Lower lobe of right lung (tissue), 2 donors: ENCODE measurements at regions not wholly inside any gene's neighbourhood (a gene's known extent, or its start where the extent isn't known, plus 50 kb on each side); places are given as distances from the start of the nearest gene placed in this dataset.

ENCODE experiments used
- ATAC-seq, 2 donors: fragments of 200-7000 bp; cut with Tn5 transposase; one replicate each; pipeline ENCODE4 v1.9.1; 2020 to 2022; ENCODE audit warnings: mild to moderate bottlenecking in 2 of 2, moderate library complexity in 2 of 2
- DNase-seq: peaks from one replicate; pipeline ENCODE4 v3.0.0-alpha.2; 2020
- H3K27ac ChIP-seq: fragments of 200-600 bp; one replicate; pipeline ENCODE4 v1.8.0; 2022
- H3K27me3 ChIP-seq: fragments of 200-600 bp; one replicate; pipeline ENCODE4 v1.8.0; 2022; ENCODE audit warnings: low read depth
- H3K36me3 ChIP-seq: fragments of 200-600 bp; one replicate; pipeline ENCODE4 v1.8.0; 2022; ENCODE audit warnings: mild to moderate bottlenecking
- H3K4me1 ChIP-seq: fragments of 200-600 bp; one replicate; pipeline ENCODE4 v1.8.0; 2022
- H3K4me3 ChIP-seq: fragments of 200-600 bp; one replicate; pipeline ENCODE4 v1.8.0; 2022; ENCODE audit warnings: mild to moderate bottlenecking
- H3K9me3 ChIP-seq: fragments of 200-600 bp; one replicate; pipeline ENCODE4 v1.8.0; 2022
- CTCF ChIP-seq: fragments of 200-600 bp; IDR thresholded peaks from one replicate; pipeline ENCODE4 v1.8.0; 2022; ENCODE audit warnings: antibody characterized with exemption, mild to moderate bottlenecking
- intact Hi-C: fragments of 100-400 bp; cut with DNase I; formaldehyde crosslinking; loops from one replicate; pipeline ENCODE4 v1.11.0; 2022
- donor health status: DM: no; HTN: yes; CAD: no; lungs with severe emphysema.

DNA sequence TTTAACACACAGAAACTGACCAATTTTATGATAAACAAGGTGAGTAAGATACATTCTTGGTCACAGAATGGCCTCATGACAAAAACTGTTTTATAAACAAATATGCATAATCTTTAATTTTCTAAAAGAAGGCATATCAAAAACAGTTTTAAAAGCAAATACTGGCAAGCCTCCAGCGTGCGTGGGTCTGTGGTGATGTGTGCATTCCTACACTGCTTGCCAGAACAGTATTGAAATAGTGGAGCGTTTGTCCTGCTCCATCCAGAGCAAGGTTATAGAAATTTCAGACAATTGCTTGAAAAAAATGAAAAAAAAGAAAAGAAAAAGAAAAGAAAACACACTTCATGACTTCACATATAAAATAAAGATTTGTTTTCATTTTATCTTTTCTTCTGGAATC lies 140.9 kb downstream of the MZT1 start:
- intact Hi-C loops = no loop called here
- no peak overlapping the region for H3K27ac ChIP-seq
- no peak for DNase-seq

GRCh38 chr13:72585254-72585653 lies 142.2 kb downstream of the MZT1 start:
- H3K9me3 ChIP-seq = no peaks in the 10 kb centered on the region
- no peaks in the 10 kb centered on the region for H3K4me1 ChIP-seq
- intact Hi-C loops = no loop called here
- no peaks in the 10 kb centered on the region for H3K27me3 ChIP-seq
- no peak for TF ChIP-seq CTCF
- no peaks in the 10 kb centered on the region for H3K36me3 ChIP-seq
- H3K27ac ChIP-seq = no peak overlapping the region
- no peak overlapping the region for H3K4me3 ChIP-seq
- DNase-seq (no peak), ATAC-seq (no peak)

More for the DNA sequence above, 140.9 kb downstream of the MZT1 start:
- no peak for ATAC-seq
- H3K9me3 ChIP-seq = no peaks in the 10 kb centered on the region
- H3K4me3 ChIP-seq = no peak overlapping the region
- no peak for TF ChIP-seq CTCF
- H3K27me3 ChIP-seq = no peaks in the 10 kb centered on the region
- no peaks in the 10 kb centered on the region for H3K36me3 ChIP-seq
- no peaks in the 10 kb centered on the region for H3K4me1 ChIP-seq

DNA sequence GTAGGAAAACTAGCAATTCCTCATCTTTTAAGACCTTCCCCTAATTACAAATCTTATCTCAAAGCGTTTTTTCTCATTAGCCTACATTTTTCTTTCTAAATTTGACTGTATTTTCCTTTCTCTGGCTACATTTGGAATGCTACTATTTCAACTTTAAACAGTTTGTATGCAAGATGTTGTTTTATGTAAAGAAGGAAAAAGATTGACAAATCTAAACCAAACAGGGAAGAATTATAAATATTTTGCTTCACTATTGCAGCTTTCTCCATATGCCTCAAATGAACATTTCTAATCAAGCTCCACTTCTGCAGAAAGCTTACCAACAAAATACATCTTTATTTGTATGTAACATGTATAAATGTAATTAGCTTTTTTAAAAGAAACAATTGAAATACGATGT lies 156.2 kb downstream of the MZT1 start:
- ATAC-seq = no peak
- TF ChIP-seq CTCF = no peak
- Histone ChIP-seq H3K27me3 (no peaks in the 10 kb centered on the region), H3K4me3 (no peak overlapping the region), H3K36me3 (no peaks in the 10 kb centered on the region), H3K4me1 (no peaks in the 10 kb centered on the region), H3K27ac (no peak overlapping the region), H3K9me3 (peaks cover 3% of the 10 kb centered on the region)
- intact Hi-C loops = no loop called here
- no peak for DNase-seq

DNA sequence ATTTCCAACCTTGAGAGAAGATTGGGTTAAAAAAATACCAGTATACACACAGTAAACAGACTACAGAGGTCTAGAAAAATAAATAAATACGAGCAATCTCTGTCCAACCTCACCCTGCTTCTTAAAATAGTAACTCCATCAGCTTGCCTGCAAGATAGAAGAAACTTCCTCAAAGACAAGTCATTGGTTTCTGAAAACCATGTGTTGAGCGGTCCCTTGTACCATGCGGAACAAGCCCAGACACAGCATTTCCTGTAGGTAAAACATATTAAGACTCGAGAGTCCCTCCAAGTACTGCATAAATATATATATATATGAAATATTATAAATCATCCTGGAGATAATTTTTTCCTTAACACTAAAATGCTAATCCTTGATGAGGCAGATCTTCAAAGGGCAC lies 157.4 kb downstream of the MZT1 start:
- Histone ChIP-seq H3K36me3 (no peaks in the 10 kb centered on the region), H3K27ac (no peak overlapping the region), H3K9me3 (no peaks in the 10 kb centered on the region), H3K4me3 (no peak overlapping the region), H3K27me3 (no peaks in the 10 kb centered on the region), H3K4me1 (no peaks in the 10 kb centered on the region)
- no peak for TF ChIP-seq CTCF
- no peak for DNase-seq
- no peak for ATAC-seq
- intact Hi-C loops = no loop called here

GRCh38 chr13:72567566-72567965 lies 159.9 kb downstream of the MZT1 start:
- Histone ChIP-seq H3K4me1 (no peaks in the 10 kb centered on the region), H3K9me3 (no peaks in the 10 kb centered on the region), H3K36me3 (no peaks in the 10 kb centered on the region), H3K27me3 (no peaks in the 10 kb centered on the region), H3K4me3 (no peak overlapping the region), H3K27ac (no peak overlapping the region)
- intact Hi-C loops = no loop called here
- no peak for DNase-seq
- TF ChIP-seq CTCF = no peak
- ATAC-seq = no peak

- DNase-seq = no peak
- no peaks in the 10 kb centered on the region for H3K27me3 ChIP-seq
- no peak for TF ChIP-seq CTCF
- no peaks in the 10 kb centered on the region for H3K9me3 ChIP-seq
- no peak overlapping the region for H3K27ac ChIP-seq
- intact Hi-C loops = no loop called here
- H3K4me1 ChIP-seq = no peaks in the 10 kb centered on the region
- H3K4me3 ChIP-seq = no peak overlapping the region
- ATAC-seq = no peak
- no peaks in the 10 kb centered on the region for H3K36me3 ChIP-seq
These were observed 160.9 kb downstream of the MZT1 start for GRCh38 chr13:72566526-72566925.
